ENCODE measurements at regions not wholly inside any gene's neighbourhood (a gene's known extent, or its start where the extent isn't known, plus 50 kb on each side); places are given as distances from the start of the nearest gene placed in this dataset.

GRCh38 chr14:101024686-101025085 is 121.2 kb upstream of the RTL1 start:
- TF ChIP-seq ZNF414 (CRISPR knock-in tag; IDR thresholded peaks at IDR 0.05) (no peak), CSRNP1 (CRISPR knock-in tag; IDR thresholded peaks at IDR 0.05) (no peak), TCF12 (IDR thresholded peaks at IDR 0.05) (no peak), TCF12 (CRISPR knock-in tag; IDR thresholded peaks at IDR 0.05) (no peak)
